Vagina (tissue), 2 donors: ENCODE measurements at regions not wholly inside any gene's neighbourhood (a gene's known extent, or its start where the extent isn't known, plus 50 kb on each side); places are given as distances from the start of the nearest gene placed in this dataset.

Experiments used
- CTCF ChIP-seq, 3 experiments: fragments of 450-650 bp in 2 of 3; fragments of 200-600 bp in 1 of 3; sonication (generic) in 1 of 3; IDR thresholded peaks; one replicate each; pipeline ENCODE4 v1.5.1; 2017 to 2019; ENCODE audit warnings: antibody characterized with exemption in 3 of 3, mild to moderate bottlenecking in 2 of 3, moderate library complexity in 2 of 3
- POLR2A ChIP-seq, 2 donors: fragments of 450-650 bp; IDR thresholded peaks; one replicate each; pipeline ENCODE4 v1.6.1; 2017; ENCODE audit warnings: antibody characterized with exemption in 2 of 2, mild to moderate bottlenecking in 2 of 2, moderate library complexity in 2 of 2
- POLR2AphosphoS5 ChIP-seq, 2 donors: sonication (generic); formaldehyde crosslinking; IDR thresholded peaks; one replicate each; pipeline ENCODE4 v1.9.0; 2017; ENCODE audit warnings: antibody characterized with exemption in 2 of 2, mild to moderate bottlenecking in 2 of 2, low read depth in 1 of 2; ENCODE audit not compliant: insufficient read depth in 1 of 2

DNA sequence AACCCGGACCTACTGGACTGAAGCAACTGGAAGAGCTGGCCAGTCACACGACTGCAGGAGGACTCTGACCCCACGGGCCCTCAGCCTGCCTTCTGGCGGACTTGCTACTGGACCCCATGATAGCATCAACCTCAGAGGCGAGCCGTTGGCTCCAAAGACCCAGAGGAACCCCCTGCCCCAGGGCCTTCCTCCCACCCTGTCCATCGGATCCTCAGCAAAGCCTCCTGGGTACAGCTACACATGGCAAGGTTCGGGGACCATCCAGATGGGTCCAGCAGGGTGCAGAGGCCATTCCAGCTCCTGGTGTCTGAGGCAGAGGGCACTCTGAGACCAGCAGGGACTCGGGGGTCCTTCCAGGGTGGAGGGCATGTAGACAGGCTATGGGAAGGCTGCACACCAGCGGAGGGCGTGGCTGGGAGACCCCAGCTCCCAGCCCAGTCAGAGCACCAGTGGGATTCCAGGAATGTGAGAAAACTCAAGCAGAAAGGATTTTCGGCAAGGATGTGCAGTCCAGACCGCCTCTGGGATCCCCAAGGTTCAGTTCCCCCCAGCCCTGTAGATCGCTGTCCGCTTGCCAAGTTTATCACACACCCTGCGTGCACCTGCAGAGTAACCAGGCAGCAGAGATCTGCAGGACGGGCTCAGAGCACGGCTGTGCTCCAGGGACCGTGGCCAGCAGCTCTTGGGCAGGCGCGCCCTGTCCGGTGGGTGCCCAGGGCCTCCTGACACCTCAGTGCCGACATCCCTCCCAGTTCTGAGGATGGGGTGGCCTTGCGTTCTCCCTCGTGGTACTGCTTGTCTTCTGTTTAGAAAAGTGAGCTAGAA lies 89.8 kb upstream of the PPP2R2D start:
- TF ChIP-seq CTCF (IDR thresholded peaks at IDR 0.05) (no peak), POLR2A (IDR thresholded peaks at IDR 0.05) (no peak), POLR2AphosphoS5 (IDR thresholded peaks at IDR 0.05; ENCODE audit: insufficient read depth in 1 of 2, low read depth in 1 of 2) (no peak)
